ENCODE measurements at regions not wholly inside any gene's neighbourhood (a gene's known extent, or its start where the extent isn't known, plus 50 kb on each side); places are given as distances from the start of the nearest gene placed in this dataset.

- no TSS peak for BruUV-seq (replicated peaks)
- Histone ChIP-seq H3K27me3 (ENCODE audit: control insufficient read depth in 2 of 2, insufficient read depth in 2 of 2, low read length in 2 of 2) (peaks cover 35 to 36% of the 10 kb centered on the region in 2 experiments), H3K4me2 (ENCODE audit: insufficient read depth, low read length) (no peak overlapping the region), H3K9ac (ENCODE audit: insufficient read depth in 1 of 2, low read depth in 2 of 2, low read length in 2 of 2) (no peak overlapping the region), H3K9me3 (replicated peaks; ENCODE audit: control insufficient read depth, insufficient read depth, low read depth, low read length) (no peaks in the 10 kb centered on the region), H3K79me2 (ENCODE audit: control insufficient read depth, insufficient read depth, low read length) (no peaks in the 10 kb centered on the region), H4K20me1 (replicated peaks; ENCODE audit: control insufficient read depth, insufficient read depth, low read length) (0 out of 2 replicates have a peak, but pooled peaks cover 4% of the 10 kb centered on the region), H2AFZ (ENCODE audit: low read depth, low read length) (no peak overlapping the region), H3K36me3 (ENCODE audit: control insufficient read depth, insufficient read depth, low read length) (no peaks in the 10 kb centered on the region), H3K4me1 (replicated peaks in 1 of 2; ENCODE audit: control insufficient read depth in 2 of 2, insufficient read depth in 2 of 2, low read length in 2 of 2) (no peaks in the 10 kb centered on the region), H3K27ac (ENCODE audit: extremely low read depth, low read depth, low read length) (no peak overlapping the region), H3K4me3 (no peak overlapping the region), H3K9me1 (ENCODE audit: control insufficient read depth, insufficient read depth, low read length) (no peaks in the 10 kb centered on the region)
- TF ChIP-seq ARID2 (IDR thresholded peaks at IDR 0.05) (no peak), ZNF23 (CRISPR knock-in tag; IDR thresholded peaks at IDR 0.05) (no peak)
- TF ChIP-seq, protein P1, sequence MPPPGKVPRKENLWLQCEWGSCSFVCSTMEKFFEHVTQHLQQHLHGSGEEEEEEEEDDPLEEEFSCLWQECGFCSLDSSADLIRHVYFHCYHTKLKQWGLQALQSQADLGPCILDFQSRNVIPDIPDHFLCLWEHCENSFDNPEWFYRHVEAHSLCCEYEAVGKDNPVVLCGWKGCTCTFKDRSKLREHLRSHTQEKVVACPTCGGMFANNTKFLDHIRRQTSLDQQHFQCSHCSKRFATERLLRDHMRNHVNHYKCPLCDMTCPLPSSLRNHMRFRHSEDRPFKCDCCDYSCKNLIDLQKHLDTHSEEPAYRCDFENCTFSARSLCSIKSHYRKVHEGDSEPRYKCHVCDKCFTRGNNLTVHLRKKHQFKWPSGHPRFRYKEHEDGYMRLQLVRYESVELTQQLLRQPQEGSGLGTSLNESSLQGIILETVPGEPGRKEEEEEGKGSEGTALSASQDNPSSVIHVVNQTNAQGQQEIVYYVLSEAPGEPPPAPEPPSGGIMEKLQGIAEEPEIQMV (tag; conservative IDR thresholded peaks at IDR 0.05; ENCODE audit: low read depth), result no peak
- CTCF ChIA-PET (ENCODE audit: low intra/inter-chr PET ratio), result no interaction called here
- in situ Hi-C loops (cut with MboI) (no loop called here), intact Hi-C loops (cut with micrococcal nuclease) (no loop called here)
- DNase-seq (ENCODE audit: extremely low read depth in 1 of 4, low spot score in 3 of 4) (no peak), FAIRE-seq (no peak), ATAC-seq (no peak)
- POLR2A ChIA-PET, result no interaction called here
- 2% methylated on average over 6 of the region's 8 CpGs for WGBS (ENCODE audit: insufficient coverage, low coverage, missing lambda C conversion rate)
Measured at GRCh38 chr10:29084681-29085307, 204.1 kb upstream of the LYZL1 start.

- no peak overlapping the region for H3K4me2 ChIP-seq (ENCODE audit: insufficient read depth, low read length)
- H3K27ac ChIP-seq (ENCODE audit: extremely low read depth, low read depth, low read length), result no peak overlapping the region
- intact Hi-C loops (cut with micrococcal nuclease) (no loop called here), in situ Hi-C loops (cut with MboI) (no loop called here)
- no peaks in the 10 kb centered on the region for H3K36me3 ChIP-seq (ENCODE audit: control insufficient read depth, insufficient read depth, low read length)
- no peak overlapping the region for H3K4me3 ChIP-seq
- no TSS peak for BruUV-seq (replicated peaks)
- H3K4me1 ChIP-seq (replicated peaks in 1 of 2; ENCODE audit: control insufficient read depth in 2 of 2, insufficient read depth in 2 of 2, low read length in 2 of 2), result no peaks in the 10 kb centered on the region
- H3K27me3 ChIP-seq (ENCODE audit: control insufficient read depth in 2 of 2, insufficient read depth in 2 of 2, low read length in 2 of 2), result peaks cover 11% of the 10 kb centered on the region in 2 experiments; a peak in 4 of 5 replicates
- POLR2A ChIA-PET, result interaction anchor here (0.8 kb wide), 1 partner anchor 43 kb away, joined by 3 read pairs; no protein-coding TSS in a partner anchor
- FAIRE-seq, result no peak
- no peak for ATAC-seq
- H3K9ac ChIP-seq (ENCODE audit: insufficient read depth in 1 of 2, low read depth in 2 of 2, low read length in 2 of 2), result no peak overlapping the region
- 2% methylated on average over 2 of the region's 2 CpGs for WGBS (ENCODE audit: insufficient coverage, low coverage, missing lambda C conversion rate)
- no peaks in the 10 kb centered on the region for H3K9me3 ChIP-seq (replicated peaks; ENCODE audit: control insufficient read depth, insufficient read depth, low read depth, low read length)
- no peak for DNase-seq (ENCODE audit: extremely low read depth in 1 of 4, low spot score in 3 of 4)
- no peaks in the 10 kb centered on the region for H3K9me1 ChIP-seq (ENCODE audit: control insufficient read depth, insufficient read depth, low read length)
- CTCF ChIA-PET (ENCODE audit: low intra/inter-chr PET ratio), result no interaction called here
- no peaks in the 10 kb centered on the region for H3K79me2 ChIP-seq (ENCODE audit: control insufficient read depth, insufficient read depth, low read length)
- H4K20me1 ChIP-seq (replicated peaks; ENCODE audit: control insufficient read depth, insufficient read depth, low read length), result no peaks in the 10 kb centered on the region
- H2AFZ ChIP-seq (ENCODE audit: low read depth, low read length), result no peak overlapping the region
- no peak for TF ChIP-seq HDAC6 (IDR thresholded peaks at IDR 0.05; ENCODE audit: low read depth, low read length)
- no peak for TF ChIP-seq ZNF165 (CRISPR knock-in tag; IDR thresholded peaks at IDR 0.05; ENCODE audit: borderline replicate concordance)
- TF ChIP-seq, protein P2, sequence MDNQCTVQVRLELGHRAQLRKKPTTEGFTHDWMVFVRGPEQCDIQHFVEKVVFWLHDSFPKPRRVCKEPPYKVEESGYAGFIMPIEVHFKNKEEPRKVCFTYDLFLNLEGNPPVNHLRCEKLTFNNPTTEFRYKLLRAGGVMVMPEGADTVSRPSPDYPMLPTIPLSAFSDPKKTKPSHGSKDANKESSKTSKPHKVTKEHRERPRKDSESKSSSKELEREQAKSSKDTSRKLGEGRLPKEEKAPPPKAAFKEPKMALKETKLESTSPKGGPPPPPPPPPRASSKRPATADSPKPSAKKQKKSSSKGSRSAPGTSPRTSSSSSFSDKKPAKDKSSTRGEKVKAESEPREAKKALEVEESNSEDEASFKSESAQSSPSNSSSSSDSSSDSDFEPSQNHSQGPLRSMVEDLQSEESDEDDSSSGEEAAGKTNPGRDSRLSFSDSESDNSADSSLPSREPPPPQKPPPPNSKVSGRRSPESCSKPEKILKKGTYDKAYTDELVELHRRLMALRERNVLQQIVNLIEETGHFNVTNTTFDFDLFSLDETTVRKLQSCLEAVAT (IDR thresholded peaks at IDR 0.05), result no peak
- TF ChIP-seq E2F4 (CRISPR knock-in tag; IDR thresholded peaks at IDR 0.05; ENCODE audit: low read depth), result no peak
- TF ChIP-seq, protein P3, sequence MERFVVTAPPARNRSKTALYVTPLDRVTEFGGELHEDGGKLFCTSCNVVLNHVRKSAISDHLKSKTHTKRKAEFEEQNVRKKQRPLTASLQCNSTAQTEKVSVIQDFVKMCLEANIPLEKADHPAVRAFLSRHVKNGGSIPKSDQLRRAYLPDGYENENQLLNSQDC (CRISPR knock-in tag; IDR thresholded peaks at IDR 0.05), result no peak
- no peak for TF ChIP-seq TCFL5 (CRISPR knock-in tag; conservative IDR thresholded peaks at IDR 0.05)
- no peak for TF ChIP-seq SRSF9 (IDR thresholded peaks at IDR 0.05; ENCODE audit: borderline replicate concordance, low read depth, low read length)
- no peak for TF ChIP-seq ZNF511 (CRISPR knock-in tag; IDR thresholded peaks at IDR 0.05)
Measured at GRCh38 chr10:29089091-29089490, 199.8 kb upstream of the LYZL1 start.
